HEK293 (cell line): ENCODE measurements at regions not wholly inside any gene's neighbourhood (a gene's known extent, or its start where the extent isn't known, plus 50 kb on each side); places are given as distances from the start of the nearest gene placed in this dataset.

Experiments
- CTCF ChIA-PET: fragments of 350-600 bp; formaldehyde crosslinking; extraction: SDS; loops from one replicate; lab custom pipeline; 2021; ENCODE audit warnings: antibody characterized with exemption; lab: Yijun Ruan, JAX
- POLR2A ChIA-PET: fragments of 300-600 bp; formaldehyde crosslinking; extraction: SDS; loops from one replicate; lab custom pipeline; 2020; ENCODE audit warnings: antibody characterized with exemption, inconsistent platforms; lab: Yijun Ruan, JAX
- H3K27ac ChIP-seq: fragments of 200-500 bp; sonication (Bioruptor generic); 2 replicates; pipeline ENCODE4 v1.5.1; 2014; ENCODE audit warnings: low read depth, low read length, control low read depth, inconsistent platforms; ENCODE audit errors: extremely low read depth
- H3K36me3 ChIP-seq, 2 experiments: fragments of 200-500 bp in 1 of 2; sonication (Bioruptor generic) in 1 of 2; 1 replicate in 1 of 2; 2 replicates in 1 of 2; pipeline ENCODE4 v1.5.1; 2014 to 2017; ENCODE audit warnings: inconsistent platforms in 2 of 2, low read length in 2 of 2; ENCODE audit not compliant: control insufficient read depth in 2 of 2, insufficient read depth in 1 of 2
- H3K4me1 ChIP-seq: fragments of 200-500 bp; sonication (Bioruptor generic); 2 replicates; pipeline ENCODE4 v1.5.1; 2014; ENCODE audit warnings: mild to moderate bottlenecking, low read length, inconsistent platforms; ENCODE audit not compliant: control insufficient read depth, insufficient read depth
- H3K4me3 ChIP-seq: 2 replicates; pipeline ENCODE4 v1.5.1; 2011; ENCODE audit warnings: low read depth, mild to moderate bottlenecking, control low read depth, low read length, moderate library complexity
- H3K9me3 ChIP-seq: fragments of 200-500 bp; sonication (Bioruptor generic); 2 replicates; pipeline ENCODE4 v1.5.1; 2014; ENCODE audit warnings: low read depth, low read length, inconsistent platforms; ENCODE audit not compliant: control insufficient read depth, insufficient read depth
- BCL11A ChIP-seq: fragments of 450-650 bp; formaldehyde crosslinking; IDR thresholded peaks from 2 replicates; pipeline ENCODE4 v1.5.1; 2016; ENCODE audit warnings: low read depth, missing biosample characterization, missing genetic modification characterization
- INSM2 ChIP-seq: fragments of 450-650 bp; formaldehyde crosslinking; IDR thresholded peaks from 2 replicates; pipeline ENCODE4 v1.5.1; 2016; ENCODE audit warnings: missing biosample characterization, missing genetic modification characterization
- MZF1 ChIP-seq: fragments of 450-650 bp; formaldehyde crosslinking; IDR thresholded peaks from 2 replicates; pipeline ENCODE4 v1.5.1; 2017; ENCODE audit warnings: missing biosample characterization, missing genetic modification characterization, borderline replicate concordance
- PRDM2 ChIP-seq: fragments of 450-650 bp; formaldehyde crosslinking; IDR thresholded peaks from 2 replicates; pipeline ENCODE4 v1.5.1; 2016; ENCODE audit warnings: missing biosample characterization, missing genetic modification characterization, borderline replicate concordance
- RBAK ChIP-seq: fragments of 450-650 bp; formaldehyde crosslinking; IDR thresholded peaks from 2 replicates; pipeline ENCODE4 v1.5.1; 2016; ENCODE audit warnings: missing biosample characterization, missing genetic modification characterization
- SALL2 ChIP-seq: fragments of 450-650 bp; formaldehyde crosslinking; IDR thresholded peaks from 2 replicates; pipeline ENCODE4 v1.5.0; 2017; ENCODE audit warnings: missing biosample characterization, mild to moderate bottlenecking, missing genetic modification characterization, borderline replicate concordance
- ZBTB10 ChIP-seq: fragments of 450-650 bp; formaldehyde crosslinking; IDR thresholded peaks from 2 replicates; pipeline ENCODE4 v1.5.1; 2016; ENCODE audit warnings: missing biosample characterization, missing genetic modification characterization
- ZFP41 ChIP-seq: fragments of 450-650 bp; formaldehyde crosslinking; IDR thresholded peaks from 2 replicates; pipeline ENCODE4 v1.5.1; 2016; ENCODE audit warnings: missing biosample characterization, missing genetic modification characterization, borderline replicate concordance
- ZFP69B ChIP-seq: fragments of 450-650 bp; formaldehyde crosslinking; IDR thresholded peaks from 2 replicates; pipeline ENCODE4 v1.5.1; 2016; ENCODE audit warnings: missing biosample characterization, missing genetic modification characterization
- ZNF114 ChIP-seq: fragments of 450-650 bp; formaldehyde crosslinking; IDR thresholded peaks from 2 replicates; pipeline ENCODE4 v1.5.0; 2017; ENCODE audit warnings: missing biosample characterization, missing genetic modification characterization
- ZNF148 ChIP-seq: fragments of 450-650 bp; formaldehyde crosslinking; IDR thresholded peaks from 2 replicates; pipeline ENCODE4 v1.5.0; 2017; ENCODE audit warnings: missing biosample characterization, missing genetic modification characterization, borderline replicate concordance
- ZNF2 ChIP-seq: fragments of 450-650 bp; formaldehyde crosslinking; IDR thresholded peaks from 2 replicates; pipeline ENCODE4 v1.5.1; 2016; ENCODE audit warnings: missing biosample characterization, missing genetic modification characterization
- ZNF211 ChIP-seq: fragments of 450-650 bp; formaldehyde crosslinking; IDR thresholded peaks from 2 replicates; pipeline ENCODE4 v1.5.1; 2016; ENCODE audit warnings: low read depth, missing biosample characterization, missing genetic modification characterization
- ZNF221 ChIP-seq: fragments of 450-650 bp; formaldehyde crosslinking; IDR thresholded peaks from 2 replicates; pipeline ENCODE4 v1.5.1; 2017; ENCODE audit warnings: missing biosample characterization, missing genetic modification characterization, borderline replicate concordance
- ZNF223 ChIP-seq: fragments of 450-650 bp; formaldehyde crosslinking; IDR thresholded peaks from 2 replicates; pipeline ENCODE4 v1.5.1; 2016; ENCODE audit warnings: missing biosample characterization, missing genetic modification characterization
- ZNF341 ChIP-seq: fragments of 450-650 bp; formaldehyde crosslinking; IDR thresholded peaks from 2 replicates; pipeline ENCODE4; 2016; ENCODE audit warnings: low read depth, missing biosample characterization, missing genetic modification characterization
- ZNF529 ChIP-seq: fragments of 450-650 bp; formaldehyde crosslinking; IDR thresholded peaks from 2 replicates; pipeline ENCODE4 v1.5.1; 2017; ENCODE audit warnings: missing genetic modification characterization, missing biosample characterization; ENCODE audit not compliant: insufficient replicate concordance
- ZNF768 ChIP-seq: fragments of 450-650 bp; formaldehyde crosslinking; IDR thresholded peaks from 2 replicates; pipeline ENCODE4 v1.5.1; 2018; ENCODE audit warnings: missing biosample characterization, mild to moderate bottlenecking, missing genetic modification characterization
- TF ChIP-seq, protein P1 (sequence below): fragments of 450-650 bp; formaldehyde crosslinking; IDR thresholded peaks from 2 replicates; pipeline ENCODE4 v1.5.1; 2016; ENCODE audit warnings: missing biosample characterization, missing genetic modification characterization
- TF ChIP-seq, protein P2 (sequence below): fragments of 450-650 bp; formaldehyde crosslinking; IDR thresholded peaks from 2 replicates; pipeline ENCODE4 v1.5.1; 2016; ENCODE audit warnings: missing biosample characterization, missing genetic modification characterization, low read depth

DNA sequence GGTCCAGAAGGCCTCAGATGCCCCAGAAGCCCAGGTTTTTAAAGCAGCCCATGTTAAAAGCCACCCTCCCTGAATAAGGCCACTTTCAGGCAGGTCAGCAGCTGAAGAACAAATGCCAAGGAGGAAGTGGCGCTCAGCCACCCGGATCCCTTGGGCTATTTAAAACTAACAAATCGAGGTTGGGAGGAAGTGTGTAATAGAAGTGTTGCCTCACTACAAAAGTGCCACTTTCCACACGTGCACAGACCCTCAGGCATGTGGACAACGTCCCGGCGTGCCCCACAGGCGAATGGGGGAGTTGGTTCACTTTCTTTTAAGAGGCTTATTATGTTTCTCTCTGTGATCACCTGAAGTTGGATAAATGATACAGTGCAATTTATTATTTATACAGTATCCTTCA is 173.8 kb upstream of the SALL3 start (continued):
- TF ChIP-seq ZNF2 (tag by site-specific recombination), result no peak
- no peak for TF ChIP-seq ZNF341 (tag by site-specific recombination)
- TF ChIP-seq ZFP41, result no peak
- no peak for TF ChIP-seq ZNF148 (tag by site-specific recombination)
- no peak for TF ChIP-seq ZNF768 (tag by site-specific recombination)
- no peak for TF ChIP-seq ZNF211

DNA sequence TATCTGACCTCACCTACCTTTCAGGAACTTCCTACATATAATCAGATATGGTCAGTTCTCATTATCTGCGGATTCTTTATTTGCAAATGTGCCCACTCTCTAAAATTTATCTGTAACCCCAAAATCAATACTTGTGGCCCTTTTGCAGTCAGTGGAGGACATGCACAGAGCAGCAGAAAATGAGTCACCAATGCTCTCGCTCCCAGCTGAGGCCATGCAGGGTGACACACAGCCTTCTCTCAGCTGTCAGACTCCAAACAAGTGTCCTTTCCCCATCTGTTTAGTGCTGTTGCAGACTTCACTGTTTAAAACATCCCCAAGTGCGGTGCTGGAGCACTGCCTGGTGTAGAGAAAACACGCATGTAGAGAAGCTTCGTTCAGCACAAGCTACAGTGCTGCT is 171.9 kb upstream of the SALL3 start:
- Histone ChIP-seq H3K4me1 (no peaks in the 10 kb centered on the region), H3K9me3 (no peaks in the 10 kb centered on the region), H3K4me3 (no peak overlapping the region), H3K36me3 (no peaks in the 10 kb centered on the region), H3K27ac (no peak overlapping the region)
- ChIA-PET POLR2A (no interaction called here), CTCF (interaction anchor here (0.7 kb wide), 1 partner anchor 173 kb away, joined by 3 read pairs; no protein-coding TSS in a partner anchor)
- TF ChIP-seq SALL2, result no peak
- TF ChIP-seq, protein P1, sequence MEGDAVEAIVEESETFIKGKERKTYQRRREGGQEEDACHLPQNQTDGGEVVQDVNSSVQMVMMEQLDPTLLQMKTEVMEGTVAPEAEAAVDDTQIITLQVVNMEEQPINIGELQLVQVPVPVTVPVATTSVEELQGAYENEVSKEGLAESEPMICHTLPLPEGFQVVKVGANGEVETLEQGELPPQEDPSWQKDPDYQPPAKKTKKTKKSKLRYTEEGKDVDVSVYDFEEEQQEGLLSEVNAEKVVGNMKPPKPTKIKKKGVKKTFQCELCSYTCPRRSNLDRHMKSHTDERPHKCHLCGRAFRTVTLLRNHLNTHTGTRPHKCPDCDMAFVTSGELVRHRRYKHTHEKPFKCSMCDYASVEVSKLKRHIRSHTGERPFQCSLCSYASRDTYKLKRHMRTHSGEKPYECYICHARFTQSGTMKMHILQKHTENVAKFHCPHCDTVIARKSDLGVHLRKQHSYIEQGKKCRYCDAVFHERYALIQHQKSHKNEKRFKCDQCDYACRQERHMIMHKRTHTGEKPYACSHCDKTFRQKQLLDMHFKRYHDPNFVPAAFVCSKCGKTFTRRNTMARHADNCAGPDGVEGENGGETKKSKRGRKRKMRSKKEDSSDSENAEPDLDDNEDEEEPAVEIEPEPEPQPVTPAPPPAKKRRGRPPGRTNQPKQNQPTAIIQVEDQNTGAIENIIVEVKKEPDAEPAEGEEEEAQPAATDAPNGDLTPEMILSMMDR (tag by site-specific recombination), result no peak
- no peak for TF ChIP-seq BCL11A
- no peak for TF ChIP-seq RBAK (tag by site-specific recombination)
- no peak for TF ChIP-seq PRDM2 (tag by site-specific recombination)
- no peak for TF ChIP-seq ZFP69B (tag by site-specific recombination)
- TF ChIP-seq, protein P2, sequence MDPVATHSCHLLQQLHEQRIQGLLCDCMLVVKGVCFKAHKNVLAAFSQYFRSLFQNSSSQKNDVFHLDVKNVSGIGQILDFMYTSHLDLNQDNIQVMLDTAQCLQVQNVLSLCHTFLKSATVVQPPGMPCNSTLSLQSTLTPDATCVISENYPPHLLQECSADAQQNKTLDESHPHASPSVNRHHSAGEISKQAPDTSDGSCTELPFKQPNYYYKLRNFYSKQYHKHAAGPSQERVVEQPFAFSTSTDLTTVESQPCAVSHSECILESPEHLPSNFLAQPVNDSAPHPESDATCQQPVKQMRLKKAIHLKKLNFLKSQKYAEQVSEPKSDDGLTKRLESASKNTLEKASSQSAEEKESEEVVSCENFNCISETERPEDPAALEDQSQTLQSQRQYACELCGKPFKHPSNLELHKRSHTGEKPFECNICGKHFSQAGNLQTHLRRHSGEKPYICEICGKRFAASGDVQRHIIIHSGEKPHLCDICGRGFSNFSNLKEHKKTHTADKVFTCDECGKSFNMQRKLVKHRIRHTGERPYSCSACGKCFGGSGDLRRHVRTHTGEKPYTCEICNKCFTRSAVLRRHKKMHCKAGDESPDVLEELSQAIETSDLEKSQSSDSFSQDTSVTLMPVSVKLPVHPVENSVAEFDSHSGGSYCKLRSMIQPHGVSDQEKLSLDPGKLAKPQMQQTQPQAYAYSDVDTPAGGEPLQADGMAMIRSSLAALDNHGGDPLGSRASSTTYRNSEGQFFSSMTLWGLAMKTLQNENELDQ (tag by site-specific recombination), result no peak
- TF ChIP-seq ZBTB10, result no peak
- TF ChIP-seq ZNF529, result no peak
- no peak for TF ChIP-seq ZNF223
- no peak for TF ChIP-seq MZF1 (tag by site-specific recombination)
- TF ChIP-seq ZNF221, result no peak
- no peak for TF ChIP-seq ZNF114 (tag by site-specific recombination)
- no peak for TF ChIP-seq INSM2
